Activated CD8-positive, alpha-beta memory T cell treated with anti-CD3 and anti-CD28 coated beads for 24 hours (primary cell): ENCODE measurements at regions not wholly inside any gene's neighbourhood (a gene's known extent, or its start where the extent isn't known, plus 50 kb on each side); places are given as distances from the start of the nearest gene placed in this dataset.
"Not testable (repeated sequence)": the region's sequence is repeated elsewhere in the genome, so short reads cannot be mapped to it uniquely, and the experiment has no call there.

Experiments
- DNase-seq: peaks from one replicate; pipeline ENCODE4 v3.0.0-alpha.2; 2020

GRCh38 chr4:13763707-13764106 is 136.2 kb upstream of the BOD1L1 start:
- no peak for DNase-seq

- DNase-seq, result no peak
Observed at GRCh38 chr4:13765539-13765938, 138.0 kb upstream of the BOD1L1 start.

- no peak for DNase-seq
Observed at GRCh38 chr4:13766761-13767540, 139.4 kb upstream of the BOD1L1 start.

- DNase-seq, result no peak
Observed at GRCh38 chr4:13777341-13777740, 149.8 kb upstream of the BOD1L1 start.

- no peak for DNase-seq
Observed at GRCh38 chr4:13778367-13778766, 150.8 kb upstream of the BOD1L1 start.

GRCh38 chr4:13782231-13782630 is 154.7 kb upstream of the BOD1L1 start:
- no peak for DNase-seq

- DNase-seq, result no peak
Observed at GRCh38 chr4:13783800-13784411, 156.4 kb upstream of the BOD1L1 start.

GRCh38 chr4:13793020-13793710 is 165.6 kb upstream of the BOD1L1 start:
- no peak for DNase-seq

- DNase-seq, result no peak
Observed at GRCh38 chr4:13794819-13795565, 167.5 kb upstream of the BOD1L1 start.

GRCh38 chr4:13797061-13797460 is 169.5 kb upstream of the BOD1L1 start:
- no peak for DNase-seq

GRCh38 chr4:13815231-13815630 is 187.7 kb upstream of the BOD1L1 start:
- DNase-seq, result no peak

- DNase-seq, result no peak
Observed at GRCh38 chr4:13816472-13816871, 188.9 kb upstream of the BOD1L1 start.

GRCh38 chr4:13821522-13821921 is 194.0 kb upstream of the BOD1L1 start:
- DNase-seq, result no peak

GRCh38 chr4:13825822-13826221 is 198.3 kb upstream of the BOD1L1 start:
- not testable (repeated sequence) for DNase-seq

GRCh38 chr4:13829457-13829856 is 201.9 kb upstream of the BOD1L1 start:
- DNase-seq, result no peak

GRCh38 chr4:13830449-13830848 is 202.9 kb upstream of the BOD1L1 start:
- no peak for DNase-seq

- DNase-seq, result no peak
Observed at GRCh38 chr4:13833171-13833804, 205.8 kb upstream of the BOD1L1 start.

- no peak for DNase-seq
Observed at GRCh38 chr4:13836946-13837912, 209.7 kb upstream of the BOD1L1 start.

GRCh38 chr4:13840502-13841190 is 213.1 kb upstream of the BOD1L1 start:
- no peak for DNase-seq

- no peak for DNase-seq
Observed at GRCh38 chr4:13844740-13845139, 217.2 kb upstream of the BOD1L1 start.

GRCh38 chr4:13849778-13850177 is 222.3 kb upstream of the BOD1L1 start:
- no peak for DNase-seq
